Panc1 (cell line): ENCODE measurements at regions not wholly inside any gene's neighbourhood (a gene's known extent, or its start where the extent isn't known, plus 50 kb on each side); places are given as distances from the start of the nearest gene placed in this dataset.

ENCODE experiments used
- ATAC-seq: fragments of 200-7000 bp; cut with Tn5 transposase; 2 replicates; pipeline ENCODE4 v1.9.1; 2020; ENCODE audit warnings: mild to moderate bottlenecking, moderate library complexity
- BruUV-seq: library from RNA; stranded (reverse); fragments of 400-500 nt; replicated peaks from 2 replicates; lab custom pipeline; 2021; lab: Mats Ljungman, UMichigan
- CTCF ChIA-PET: fragments of 300-600 bp; sonication (Branson Sonifier 250); formaldehyde crosslinking; loops from one replicate; lab custom pipeline; 2022; ENCODE audit warnings: antibody characterized with exemption; lab: Charles Lee
- POLR2A ChIA-PET: fragments of 300-600 bp; sonication (Branson Sonifier 250); formaldehyde crosslinking; loops from one replicate; lab custom pipeline; 2022; ENCODE audit warnings: antibody characterized with exemption; lab: Charles Lee
- DNase-seq: peaks from one replicate; pipeline ENCODE4 v3.0.0-alpha.2; 2010; ENCODE audit warnings: low read depth, low spot score
- H3K27ac ChIP-seq: 2 replicates; pipeline ENCODE4 v1.5.1; 2011; ENCODE audit warnings: mild to moderate bottlenecking, low read length, inconsistent platforms
- H3K27me3 ChIP-seq: fragments of 200-500 bp; sonication (Bioruptor generic); 2 replicates; pipeline ENCODE4 v1.6.0; 2014; ENCODE audit warnings: low read length, inconsistent platforms; ENCODE audit not compliant: control insufficient read depth, insufficient read depth
- H3K36me3 ChIP-seq: fragments of 200-500 bp; sonication (Bioruptor generic); 2 replicates; pipeline ENCODE4 v1.5.1; 2014; ENCODE audit warnings: inconsistent platforms, mild to moderate bottlenecking, low read length, moderate library complexity; ENCODE audit not compliant: control insufficient read depth, insufficient read depth
- H3K4me1 ChIP-seq: 2 replicates; pipeline ENCODE4 v1.5.1; 2011; ENCODE audit warnings: inconsistent platforms, mild to moderate bottlenecking, low read length, moderate library complexity; ENCODE audit not compliant: control insufficient read depth, insufficient read depth
- H3K4me3 ChIP-seq, 2 experiments: 2 replicates each; pipeline ENCODE4 v1.5.1; 2011 to 2012; ENCODE audit warnings: low read depth in 2 of 2, low read length in 2 of 2, mild to moderate bottlenecking in 2 of 2, inconsistent platforms in 1 of 2, moderate library complexity in 1 of 2
- H3K9me3 ChIP-seq: fragments of 200-500 bp; sonication (Bioruptor generic); 2 replicates; pipeline ENCODE4 v1.5.1; 2014; ENCODE audit warnings: low read depth, mild to moderate bottlenecking, inconsistent platforms, low read length, moderate library complexity; ENCODE audit not compliant: control insufficient read depth, insufficient read depth
- POLR2AphosphoS5 ChIP-seq: IDR thresholded peaks from 2 replicates; pipeline ENCODE4 v1.6.1; 2012; ENCODE audit warnings: mild to moderate bottlenecking, low read depth, low read length, moderate library complexity
- SIN3A ChIP-seq: IDR thresholded peaks from 2 replicates; pipeline ENCODE4 v1.6.1; 2012; ENCODE audit warnings: low read depth, mild to moderate bottlenecking, low read length, moderate library complexity, borderline replicate concordance; ENCODE audit not compliant: insufficient read depth
- TCF7L2 ChIP-seq: IDR thresholded peaks from 2 replicates; pipeline ENCODE4 v1.6.1; 2011; ENCODE audit warnings: mild to moderate bottlenecking, low read depth, low read length, inconsistent platforms
- in situ Hi-C: cut with HindIII; loops from 2 replicates; pipeline ENCODE4 v1.10.0; 2016; ENCODE audit warnings: low sequenced_read_pairs, low pct_unique_long_range_greater_than_20kb
- intact Hi-C: fragments of 100-400 bp; cut with micrococcal nuclease; formaldehyde crosslinking; loops from one replicate; pipeline ENCODE4 v1.10.0; 2022; ENCODE audit not compliant: unreplicated experiment
- TF ChIP-seq, protein P1 (sequence below): fragments of 450-650 bp; IDR thresholded peaks from 2 replicates; pipeline ENCODE4 v1.5.1; 2017; ENCODE audit warnings: mild to moderate bottlenecking
- TF ChIP-seq, protein P2 (sequence below), 2 experiments: IDR thresholded peaks; 2 replicates each; pipeline ENCODE4 v1.6.1; 2011 to 2012; ENCODE audit warnings: low read depth in 2 of 2, control low read depth in 1 of 2, low read length in 1 of 2, mild to moderate bottlenecking in 1 of 2, moderate library complexity in 1 of 2; ENCODE audit not compliant: insufficient read depth in 1 of 2

DNA sequence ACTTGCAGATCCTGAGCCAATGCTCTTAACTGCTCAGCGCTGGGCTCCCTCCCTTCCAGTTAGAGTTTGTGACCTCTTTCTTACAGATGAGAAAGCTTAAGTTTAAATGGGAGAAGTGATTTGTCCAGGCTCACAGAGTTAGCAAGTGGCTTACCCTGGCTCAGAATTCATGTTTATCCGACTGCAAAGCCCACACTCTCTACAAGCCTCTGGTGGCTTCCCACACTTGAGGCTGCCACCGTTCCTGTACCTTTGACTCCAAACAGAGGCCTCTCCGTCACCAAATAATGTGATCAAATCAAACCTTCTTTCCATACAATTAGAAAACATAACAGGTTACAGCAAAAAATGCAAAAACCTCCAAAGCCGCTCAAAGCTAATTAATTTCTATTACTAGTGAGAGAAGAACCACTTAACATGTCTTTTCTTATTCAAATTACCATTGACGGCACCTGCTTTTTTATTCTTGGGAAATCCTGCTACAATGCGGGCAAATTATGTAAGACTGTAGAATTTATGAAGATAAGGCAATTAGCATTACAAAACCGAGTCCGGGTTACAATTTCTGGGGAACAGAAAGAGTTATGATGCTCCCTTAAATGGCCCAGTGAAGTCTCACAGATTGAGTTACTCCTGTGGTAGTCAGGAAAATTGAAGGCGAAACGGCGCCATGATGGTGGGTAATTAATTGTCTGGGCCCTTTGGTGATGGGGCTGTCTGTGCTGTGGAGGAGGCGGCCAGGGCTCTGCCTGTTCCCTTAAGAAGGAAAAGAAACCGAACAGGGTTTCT lies 324.3 kb upstream of the POU3F1 start:
- ChIA-PET POLR2A (no interaction called here), CTCF (no interaction called here)
- Histone ChIP-seq H3K9me3 (no peaks in the 10 kb centered on the region), H3K27me3 (peaks cover 18% of the 10 kb centered on the region), H3K4me1 (no peaks in the 10 kb centered on the region), H3K36me3 (no peaks in the 10 kb centered on the region), H3K4me3 (no peak overlapping the region), H3K27ac (no peak overlapping the region)
- in situ Hi-C loops (no loop called here), intact Hi-C loops (no loop called here)
- DNase-seq: no peak
- ATAC-seq: no peak
- TF ChIP-seq, protein P1, sequence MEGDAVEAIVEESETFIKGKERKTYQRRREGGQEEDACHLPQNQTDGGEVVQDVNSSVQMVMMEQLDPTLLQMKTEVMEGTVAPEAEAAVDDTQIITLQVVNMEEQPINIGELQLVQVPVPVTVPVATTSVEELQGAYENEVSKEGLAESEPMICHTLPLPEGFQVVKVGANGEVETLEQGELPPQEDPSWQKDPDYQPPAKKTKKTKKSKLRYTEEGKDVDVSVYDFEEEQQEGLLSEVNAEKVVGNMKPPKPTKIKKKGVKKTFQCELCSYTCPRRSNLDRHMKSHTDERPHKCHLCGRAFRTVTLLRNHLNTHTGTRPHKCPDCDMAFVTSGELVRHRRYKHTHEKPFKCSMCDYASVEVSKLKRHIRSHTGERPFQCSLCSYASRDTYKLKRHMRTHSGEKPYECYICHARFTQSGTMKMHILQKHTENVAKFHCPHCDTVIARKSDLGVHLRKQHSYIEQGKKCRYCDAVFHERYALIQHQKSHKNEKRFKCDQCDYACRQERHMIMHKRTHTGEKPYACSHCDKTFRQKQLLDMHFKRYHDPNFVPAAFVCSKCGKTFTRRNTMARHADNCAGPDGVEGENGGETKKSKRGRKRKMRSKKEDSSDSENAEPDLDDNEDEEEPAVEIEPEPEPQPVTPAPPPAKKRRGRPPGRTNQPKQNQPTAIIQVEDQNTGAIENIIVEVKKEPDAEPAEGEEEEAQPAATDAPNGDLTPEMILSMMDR: no peak
- TF ChIP-seq, protein P2, sequence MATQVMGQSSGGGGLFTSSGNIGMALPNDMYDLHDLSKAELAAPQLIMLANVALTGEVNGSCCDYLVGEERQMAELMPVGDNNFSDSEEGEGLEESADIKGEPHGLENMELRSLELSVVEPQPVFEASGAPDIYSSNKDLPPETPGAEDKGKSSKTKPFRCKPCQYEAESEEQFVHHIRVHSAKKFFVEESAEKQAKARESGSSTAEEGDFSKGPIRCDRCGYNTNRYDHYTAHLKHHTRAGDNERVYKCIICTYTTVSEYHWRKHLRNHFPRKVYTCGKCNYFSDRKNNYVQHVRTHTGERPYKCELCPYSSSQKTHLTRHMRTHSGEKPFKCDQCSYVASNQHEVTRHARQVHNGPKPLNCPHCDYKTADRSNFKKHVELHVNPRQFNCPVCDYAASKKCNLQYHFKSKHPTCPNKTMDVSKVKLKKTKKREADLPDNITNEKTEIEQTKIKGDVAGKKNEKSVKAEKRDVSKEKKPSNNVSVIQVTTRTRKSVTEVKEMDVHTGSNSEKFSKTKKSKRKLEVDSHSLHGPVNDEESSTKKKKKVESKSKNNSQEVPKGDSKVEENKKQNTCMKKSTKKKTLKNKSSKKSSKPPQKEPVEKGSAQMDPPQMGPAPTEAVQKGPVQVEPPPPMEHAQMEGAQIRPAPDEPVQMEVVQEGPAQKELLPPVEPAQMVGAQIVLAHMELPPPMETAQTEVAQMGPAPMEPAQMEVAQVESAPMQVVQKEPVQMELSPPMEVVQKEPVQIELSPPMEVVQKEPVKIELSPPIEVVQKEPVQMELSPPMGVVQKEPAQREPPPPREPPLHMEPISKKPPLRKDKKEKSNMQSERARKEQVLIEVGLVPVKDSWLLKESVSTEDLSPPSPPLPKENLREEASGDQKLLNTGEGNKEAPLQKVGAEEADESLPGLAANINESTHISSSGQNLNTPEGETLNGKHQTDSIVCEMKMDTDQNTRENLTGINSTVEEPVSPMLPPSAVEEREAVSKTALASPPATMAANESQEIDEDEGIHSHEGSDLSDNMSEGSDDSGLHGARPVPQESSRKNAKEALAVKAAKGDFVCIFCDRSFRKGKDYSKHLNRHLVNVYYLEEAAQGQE (IDR thresholded peaks at IDR 0.05; ENCODE audit: insufficient read depth in 1 of 2, low read depth in 2 of 2, low read length in 1 of 2): no peak
- TF ChIP-seq SIN3A: no peak
- TF ChIP-seq POLR2AphosphoS5: no peak
- no peak for TF ChIP-seq TCF7L2
- no TSS peak for BruUV-seq

DNA sequence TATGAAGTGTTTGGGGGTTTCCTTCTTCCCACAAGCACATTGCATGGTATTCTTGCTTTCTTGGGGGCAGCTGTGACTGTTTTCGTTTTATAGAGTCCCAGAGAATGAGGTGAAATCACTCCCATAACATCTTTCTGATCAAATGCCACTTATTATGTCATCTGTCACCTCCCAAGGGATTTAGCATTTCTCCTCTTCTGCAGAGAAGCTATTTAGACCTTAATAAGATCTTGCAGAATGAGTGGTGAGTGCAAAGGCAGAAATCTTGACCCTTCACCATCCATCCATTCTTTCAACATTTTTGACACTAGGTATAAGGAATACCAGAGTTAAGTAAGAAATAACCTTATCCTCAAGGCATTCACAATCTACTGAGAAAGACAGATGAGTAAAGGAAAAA lies 318.6 kb upstream of the POU3F1 start:
- Histone ChIP-seq H3K4me3 (no peak overlapping the region), H3K27me3 (peaks cover 20% of the 10 kb centered on the region), H3K36me3 (no peaks in the 10 kb centered on the region), H3K27ac (no peak overlapping the region), H3K9me3 (no peaks in the 10 kb centered on the region), H3K4me1 (no peaks in the 10 kb centered on the region)
- intact Hi-C loops (no loop called here), in situ Hi-C loops (no loop called here)
- ChIA-PET POLR2A (no interaction called here), CTCF (interaction anchor here (0.6 kb wide), 1 partner anchor 19 kb away, joined by 7 read pairs; no protein-coding TSS in a partner anchor)
- TF ChIP-seq TCF7L2 (no peak), SIN3A (no peak), POLR2AphosphoS5 (no peak)
- TF ChIP-seq, protein P2 (IDR thresholded peaks at IDR 0.05; ENCODE audit: insufficient read depth in 1 of 2, low read depth in 2 of 2, low read length in 1 of 2): no peak
- TF ChIP-seq, protein P1: no peak
- ATAC-seq (no peak), DNase-seq (no peak)
- BruUV-seq: no TSS peak
